ES-I3 (cell line): ENCODE measurements at regions not wholly inside any gene's neighbourhood (a gene's known extent, or its start where the extent isn't known, plus 50 kb on each side); places are given as distances from the start of the nearest gene placed in this dataset.
"Not testable (repeated sequence)": the region's sequence is repeated elsewhere in the genome, so short reads cannot be mapped to it uniquely, and the experiment has no call there.

Experiments
- H3K36me3 ChIP-seq: 2 replicates; pipeline ENCODE4 v1.6.1; 2013; ENCODE audit warnings: mild to moderate bottlenecking, low read length, control low read depth, moderate library complexity; ENCODE audit not compliant: insufficient read depth
- H3K4me1 ChIP-seq: 2 replicates; pipeline ENCODE4 v1.6.1; 2013; ENCODE audit warnings: mild to moderate bottlenecking, control low read depth, low read length; ENCODE audit not compliant: insufficient read depth
- H3K9ac ChIP-seq: 2 replicates; pipeline ENCODE4 v1.6.1; 2013; ENCODE audit warnings: low read depth, mild to moderate bottlenecking, low read length, moderate library complexity
- H3K9me3 ChIP-seq: 2 replicates; pipeline ENCODE4 v1.6.1; 2013; ENCODE audit warnings: mild to moderate bottlenecking, low read length, moderate library complexity; ENCODE audit not compliant: control insufficient read depth, insufficient read depth

- H3K9ac ChIP-seq: no peak overlapping the region
- no peaks in the 10 kb centered on the region for H3K36me3 ChIP-seq
- peaks cover 6% of the 10 kb centered on the region for H3K4me1 ChIP-seq
- H3K9me3 ChIP-seq: no peaks in the 10 kb centered on the region
These were observed 212.1 kb upstream of the POF1B start for GRCh38 chrX:85591536-85591935.

DNA sequence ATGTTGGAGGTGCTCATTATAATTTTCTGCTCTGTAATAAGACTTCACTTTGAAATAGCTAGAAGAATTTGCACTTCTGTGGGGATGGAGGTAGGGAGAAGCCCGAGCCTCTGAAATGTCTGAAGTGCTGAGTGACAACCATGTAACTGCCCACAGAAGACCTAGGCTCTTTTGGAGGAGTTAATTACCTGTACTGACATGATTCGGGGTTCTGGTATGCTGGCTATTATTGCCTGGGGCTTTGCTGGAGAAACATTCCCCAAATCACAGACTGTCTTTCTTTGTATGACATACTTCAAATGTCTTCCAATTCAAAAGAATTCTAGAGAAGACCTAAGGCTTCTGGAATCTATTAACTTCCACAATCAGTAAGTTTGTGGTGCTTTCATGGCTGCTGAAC is 211.2 kb upstream of the POF1B start:
- no peak overlapping the region for H3K9ac ChIP-seq

GRCh38 chrX:85573801-85574200 is 194.3 kb upstream of the POF1B start:
- Histone ChIP-seq H3K9me3 (no peaks in the 10 kb centered on the region; the same call in 1 of the 2 replicates), H3K36me3 (no peaks in the 10 kb centered on the region), H3K9ac (no peak overlapping the region), H3K4me1 (0 out of 2 replicates have a peak, but pooled peaks cover 6% of the 10 kb centered on the region)

More for the DNA sequence above, 211.2 kb upstream of the POF1B start:
- Histone ChIP-seq H3K9me3 (no peaks in the 10 kb centered on the region), H3K4me1 (peaks cover 6% of the 10 kb centered on the region), H3K36me3 (no peaks in the 10 kb centered on the region)

DNA sequence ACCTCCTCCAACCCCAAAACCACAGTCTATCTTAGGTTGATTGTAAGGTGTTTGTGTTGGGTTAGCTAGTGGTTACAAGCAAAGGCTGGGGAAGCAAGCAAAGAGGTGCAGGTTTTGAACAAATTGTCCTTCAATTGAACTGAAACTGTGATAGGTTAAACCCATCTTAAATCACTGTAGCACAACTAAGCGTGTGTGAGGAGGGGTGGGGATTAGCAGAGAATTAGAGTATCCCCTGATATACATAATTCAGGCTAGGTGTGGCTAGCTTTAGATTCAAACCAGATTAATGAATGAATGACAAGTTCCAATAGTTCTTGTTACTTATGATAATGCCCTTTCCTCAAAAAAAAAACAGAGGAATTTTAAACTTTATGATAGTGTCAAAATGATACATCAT is 191.0 kb upstream of the POF1B start:
- Histone ChIP-seq H3K36me3 (no peaks in the 10 kb centered on the region), H3K4me1 (0 out of 2 replicates have a peak, but pooled peaks cover 6% of the 10 kb centered on the region), H3K9me3 (no peaks in the 10 kb centered on the region), H3K9ac (no peak overlapping the region)

DNA sequence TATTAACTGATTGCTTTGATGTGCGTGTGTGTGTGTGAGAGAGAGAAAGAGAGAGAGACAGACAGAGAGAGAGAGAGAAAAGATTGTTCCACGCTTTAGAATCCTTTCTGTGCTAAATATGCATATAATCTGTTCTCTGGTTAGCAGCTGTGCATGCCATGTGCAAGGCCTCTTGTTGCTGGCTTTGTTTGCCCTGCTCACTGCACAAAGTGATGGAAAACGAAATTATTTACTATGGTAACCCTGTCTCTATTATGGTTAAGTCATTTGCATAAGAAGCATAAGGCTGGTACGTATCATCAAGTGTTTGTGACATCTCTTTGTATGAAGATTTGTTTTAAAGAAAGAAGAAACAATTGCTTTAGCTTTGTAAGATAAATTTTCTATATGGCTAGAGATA is 190.2 kb upstream of the POF1B start:
- Histone ChIP-seq H3K4me1 (0 out of 2 replicates have a peak, but pooled peaks cover 6% of the 10 kb centered on the region), H3K9me3 (no peaks in the 10 kb centered on the region), H3K36me3 (no peaks in the 10 kb centered on the region), H3K9ac (no peak overlapping the region)

GRCh38 chrX:85569096-85569495 is 189.6 kb upstream of the POF1B start:
- H3K9ac ChIP-seq: no peak overlapping the region
- no peaks in the 10 kb centered on the region for H3K36me3 ChIP-seq
- H3K4me1 ChIP-seq: 0 out of 2 replicates have a peak, but pooled peaks cover 6% of the 10 kb centered on the region
- H3K9me3 ChIP-seq: no peaks in the 10 kb centered on the region

DNA sequence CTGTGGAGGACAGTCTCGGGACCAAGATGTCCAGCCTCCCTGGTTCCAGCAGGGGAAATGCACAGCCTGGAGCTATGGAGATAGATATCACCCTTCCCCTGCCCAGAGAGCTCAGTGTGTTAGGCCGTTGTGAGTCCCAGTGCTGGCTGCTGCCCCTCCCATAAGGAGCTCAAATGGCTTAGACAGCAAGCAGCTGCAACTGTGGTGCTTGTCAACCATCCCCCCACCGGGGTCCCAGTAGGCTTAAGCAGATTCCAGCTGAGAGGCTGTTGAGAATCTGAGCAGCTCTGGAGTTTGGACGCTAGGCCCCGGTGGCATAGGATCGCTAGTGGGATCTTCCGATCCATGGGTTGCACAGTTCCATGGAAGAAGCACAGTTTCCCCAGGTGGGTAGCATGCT is 181.8 kb upstream of the POF1B start:
- H3K9ac ChIP-seq: no peak overlapping the region
- no peaks in the 10 kb centered on the region for H3K36me3 ChIP-seq
- H3K9me3 ChIP-seq: no peaks in the 10 kb centered on the region
- H3K4me1 ChIP-seq: no peaks in the 10 kb centered on the region

DNA sequence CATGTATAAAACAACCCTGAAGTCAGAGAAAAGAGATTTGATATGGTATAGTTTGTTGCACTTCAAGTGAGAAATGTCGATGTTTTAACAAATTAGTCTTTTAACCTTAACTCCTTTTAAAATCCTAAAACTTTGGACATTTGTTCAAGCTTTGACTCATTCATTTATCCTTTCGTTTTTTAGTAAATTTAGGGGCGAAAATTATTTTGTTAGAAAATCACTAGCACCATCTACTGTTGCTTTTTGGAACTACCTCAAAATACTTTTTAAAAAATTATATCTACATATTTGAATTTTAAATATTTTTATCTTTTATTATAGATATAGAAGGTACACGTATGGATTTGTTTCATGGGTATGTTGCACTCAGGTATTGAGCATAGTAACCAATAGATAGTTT is 165.1 kb upstream of the POF1B start:
- Histone ChIP-seq H3K36me3 (no peaks in the 10 kb centered on the region), H3K9ac (no peak overlapping the region), H3K9me3 (no peaks in the 10 kb centered on the region), H3K4me1 (peaks cover 7% of the 10 kb centered on the region; the same call in 1 of the 2 replicates)

DNA sequence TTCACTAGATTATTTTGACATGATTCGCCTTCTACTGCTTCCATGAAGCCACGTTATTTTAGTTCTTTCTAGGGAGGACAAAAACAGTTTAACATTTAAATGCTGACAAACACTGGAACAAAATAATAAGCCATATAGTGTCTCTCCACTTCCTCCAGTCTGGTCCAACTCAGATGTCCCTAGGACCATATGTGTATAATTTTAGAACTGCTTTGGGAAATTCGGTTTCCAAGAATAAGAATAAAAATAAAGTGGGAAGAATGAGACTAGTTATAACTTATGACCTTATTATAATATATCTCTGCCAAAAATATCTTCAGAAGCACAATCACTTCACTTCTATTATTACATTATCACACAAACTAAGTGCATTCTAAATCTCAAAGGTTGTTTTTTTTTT is 164.4 kb upstream of the POF1B start:
- no peaks in the 10 kb centered on the region for H3K36me3 ChIP-seq
- H3K9me3 ChIP-seq: no peaks in the 10 kb centered on the region
- H3K9ac ChIP-seq: no peak overlapping the region
- no peaks in the 10 kb centered on the region for H3K4me1 ChIP-seq

GRCh38 chrX:85529141-85529540 is 149.7 kb upstream of the POF1B start:
- H3K36me3 ChIP-seq: not testable (repeated sequence)

DNA sequence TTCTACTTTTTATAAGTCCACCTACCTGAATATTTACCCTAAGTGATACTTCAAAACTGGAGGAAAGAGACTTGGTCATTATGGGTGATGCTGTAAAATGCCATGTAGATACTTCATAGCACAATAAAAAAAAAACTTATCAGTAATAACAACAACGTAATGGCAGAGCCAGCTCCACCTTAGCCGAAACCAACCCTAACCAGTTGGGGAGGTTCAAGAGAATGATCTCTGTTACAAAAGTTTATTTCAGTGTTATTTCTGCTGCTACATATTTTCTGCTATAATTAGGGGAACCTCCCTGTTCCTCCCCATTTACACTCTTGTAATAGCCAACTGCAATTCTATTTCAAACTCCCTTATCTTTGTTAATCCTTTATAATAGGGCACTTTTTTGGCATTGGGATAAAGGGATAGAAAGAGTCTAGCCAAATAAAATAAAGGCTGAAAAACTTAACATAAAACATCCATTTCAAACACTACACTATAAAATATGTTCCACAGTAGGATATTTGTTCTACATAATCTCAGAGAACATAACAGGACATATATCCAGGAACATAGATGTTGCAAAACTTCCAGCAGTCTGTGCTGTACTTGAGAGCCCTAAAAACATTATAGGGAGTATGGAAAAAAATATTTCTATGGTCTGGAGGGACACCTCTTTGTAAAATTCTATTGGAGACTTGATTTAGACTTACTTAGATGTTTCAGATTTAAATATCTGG is 138.7 kb upstream of the POF1B start:
- Histone ChIP-seq H3K9ac (no peak overlapping the region), H3K36me3 (no peaks in the 10 kb centered on the region), H3K4me1 (no peaks in the 10 kb centered on the region), H3K9me3 (no peaks in the 10 kb centered on the region)

More at GRCh38 chrX:85529141-85529540, 149.7 kb upstream of the POF1B start:
- peak overlapping the region; percentile 57; the same call in 1 of the 2 replicates for H3K9ac ChIP-seq
- H3K4me1 ChIP-seq, H3K9me3 ChIP-seq: not testable (repeated sequence)

- Histone ChIP-seq H3K4me1 (no peaks in the 10 kb centered on the region), H3K9ac (no peak overlapping the region), H3K36me3 (no peaks in the 10 kb centered on the region), H3K9me3 (no peaks in the 10 kb centered on the region)
These were observed 136.7 kb upstream of the POF1B start for GRCh38 chrX:85516131-85516530.

GRCh38 chrX:85506871-85507270 is 127.4 kb upstream of the POF1B start:
- Histone ChIP-seq H3K9me3 (no peaks in the 10 kb centered on the region), H3K4me1 (no peaks in the 10 kb centered on the region; the same call in 1 of the 2 replicates), H3K9ac (no peak overlapping the region), H3K36me3 (no peaks in the 10 kb centered on the region)

DNA sequence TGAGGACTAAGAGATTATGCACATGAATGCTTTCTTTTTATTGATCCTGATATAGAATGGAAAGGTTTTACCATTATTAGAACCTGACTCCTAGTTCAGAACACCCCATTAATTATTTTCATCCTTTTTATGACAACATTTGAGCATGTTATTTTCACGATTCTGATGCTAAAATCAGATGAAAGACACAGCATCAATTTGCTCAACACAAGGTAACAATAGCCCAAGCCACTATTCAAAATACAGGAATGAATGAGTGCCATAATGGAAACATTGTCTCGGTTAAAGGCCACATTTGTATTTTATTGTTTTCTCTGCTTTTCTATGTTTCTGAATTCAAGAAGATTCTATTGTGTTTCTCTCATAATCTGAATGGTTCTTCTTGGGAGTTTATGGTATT is 126.3 kb upstream of the POF1B start:
- H3K36me3 ChIP-seq: no peaks in the 10 kb centered on the region
- H3K9ac ChIP-seq: no peak overlapping the region
- no peaks in the 10 kb centered on the region; the same call in 1 of the 2 replicates for H3K4me1 ChIP-seq
- no peaks in the 10 kb centered on the region for H3K9me3 ChIP-seq

DNA sequence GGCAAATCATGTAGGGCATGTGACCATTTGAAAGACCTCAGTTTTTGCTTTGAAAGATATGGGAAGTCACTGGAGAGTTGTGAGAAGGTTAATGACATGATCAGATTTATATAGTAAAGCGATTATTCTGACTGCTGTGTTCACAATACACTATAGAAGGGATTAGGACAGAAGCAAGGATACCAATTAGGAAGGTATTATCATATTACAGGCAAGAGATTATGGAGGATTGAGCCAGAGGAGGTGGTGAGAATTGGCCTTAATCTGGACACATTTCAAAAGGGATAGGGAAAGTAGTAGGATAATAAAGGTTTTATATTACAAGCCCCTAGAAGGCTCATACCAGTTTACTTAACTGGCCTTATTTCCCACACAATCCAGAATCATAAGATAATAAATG is 124.9 kb upstream of the POF1B start:
- no peaks in the 10 kb centered on the region; the same call in 1 of the 2 replicates for H3K4me1 ChIP-seq
- no peaks in the 10 kb centered on the region for H3K36me3 ChIP-seq

More for the DNA sequence above, 124.9 kb upstream of the POF1B start:
- Histone ChIP-seq H3K9ac (no peak overlapping the region), H3K9me3 (no peaks in the 10 kb centered on the region)
